Endothelial cell of umbilical vein (primary cell): ENCODE measurements at regions not wholly inside any gene's neighbourhood (a gene's known extent, or its start where the extent isn't known, plus 50 kb on each side); places are given as distances from the start of the nearest gene placed in this dataset.

Experiments used
- EZH2 ChIP-seq: IDR thresholded peaks from 2 replicates; pipeline ENCODE4 v1.6.1; 2012; ENCODE audit warnings: borderline replicate concordance, low read depth, mild to moderate bottlenecking, moderate library complexity, low read length, inconsistent platforms; ENCODE audit not compliant: severe bottlenecking
- FOS ChIP-seq: IDR thresholded peaks from 2 replicates; pipeline ENCODE4 v1.6.1; 2011; ENCODE audit warnings: mild to moderate bottlenecking, low read length, moderate library complexity, borderline replicate concordance; ENCODE audit not compliant: insufficient read depth
- POLR2A ChIP-seq: IDR thresholded peaks from 2 replicates; pipeline ENCODE4 v1.6.1; 2012; ENCODE audit warnings: low read depth, mild to moderate bottlenecking, control low read depth, low read length
- TF ChIP-seq, protein P1 (sequence below), 2 donors: IDR thresholded peaks; 1 replicate in 1 of 2; 2 replicates in 1 of 2; pipeline ENCODE4 v1.5.1; 2011; ENCODE audit warnings: low read length in 2 of 2, mild to moderate bottlenecking in 2 of 2, moderate library complexity in 2 of 2, control low read depth in 1 of 2, inconsistent platforms in 1 of 2, low read depth in 1 of 2; ENCODE audit not compliant: insufficient read depth in 1 of 2; ENCODE audit errors: extremely low read depth in 1 of 2
- TF ChIP-seq, protein P2 (sequence below): IDR thresholded peaks from 2 replicates; pipeline ENCODE4 v1.6.1; 2011; ENCODE audit not compliant: insufficient read depth, insufficient read length

DNA sequence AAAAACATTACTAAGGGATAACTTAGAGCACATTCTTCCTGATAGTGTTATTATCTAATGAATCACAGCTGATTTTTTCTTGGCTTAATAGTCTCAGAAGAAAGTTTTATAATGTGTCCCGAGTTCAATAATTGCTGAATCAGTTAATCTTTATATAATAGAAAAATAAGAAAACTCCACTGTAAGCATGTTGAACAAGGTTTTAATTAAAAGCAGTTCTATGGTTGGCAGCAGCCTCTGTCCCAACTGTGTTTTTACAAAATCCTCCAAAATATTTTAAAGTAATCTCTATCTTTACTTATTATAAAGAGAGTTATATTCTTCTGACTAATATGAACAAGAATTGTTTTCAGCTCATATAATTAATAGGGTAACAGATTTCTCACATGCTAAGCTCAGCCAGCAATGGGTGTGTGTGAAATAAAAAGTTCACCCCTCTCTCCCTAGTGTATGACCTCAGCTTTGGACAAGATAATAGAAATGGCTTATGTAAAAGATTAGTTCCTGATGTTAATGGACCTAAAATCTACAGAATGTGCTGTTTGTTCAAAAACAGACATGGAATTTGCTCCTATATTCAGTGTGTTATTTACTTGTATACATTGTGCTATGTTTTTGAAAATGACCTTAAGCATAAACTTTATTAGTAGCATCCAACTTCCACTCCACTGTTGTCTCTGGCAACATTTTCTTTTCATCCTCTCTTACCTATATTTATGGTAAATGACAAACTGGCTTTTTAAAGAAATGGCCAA is 67.1 kb upstream of the DCN start:
- TF ChIP-seq, protein P1, sequence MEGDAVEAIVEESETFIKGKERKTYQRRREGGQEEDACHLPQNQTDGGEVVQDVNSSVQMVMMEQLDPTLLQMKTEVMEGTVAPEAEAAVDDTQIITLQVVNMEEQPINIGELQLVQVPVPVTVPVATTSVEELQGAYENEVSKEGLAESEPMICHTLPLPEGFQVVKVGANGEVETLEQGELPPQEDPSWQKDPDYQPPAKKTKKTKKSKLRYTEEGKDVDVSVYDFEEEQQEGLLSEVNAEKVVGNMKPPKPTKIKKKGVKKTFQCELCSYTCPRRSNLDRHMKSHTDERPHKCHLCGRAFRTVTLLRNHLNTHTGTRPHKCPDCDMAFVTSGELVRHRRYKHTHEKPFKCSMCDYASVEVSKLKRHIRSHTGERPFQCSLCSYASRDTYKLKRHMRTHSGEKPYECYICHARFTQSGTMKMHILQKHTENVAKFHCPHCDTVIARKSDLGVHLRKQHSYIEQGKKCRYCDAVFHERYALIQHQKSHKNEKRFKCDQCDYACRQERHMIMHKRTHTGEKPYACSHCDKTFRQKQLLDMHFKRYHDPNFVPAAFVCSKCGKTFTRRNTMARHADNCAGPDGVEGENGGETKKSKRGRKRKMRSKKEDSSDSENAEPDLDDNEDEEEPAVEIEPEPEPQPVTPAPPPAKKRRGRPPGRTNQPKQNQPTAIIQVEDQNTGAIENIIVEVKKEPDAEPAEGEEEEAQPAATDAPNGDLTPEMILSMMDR (IDR thresholded peaks at IDR 0.05; ENCODE audit: extremely low read depth in 1 of 2, insufficient read depth in 1 of 2, low read depth in 1 of 2, low read length in 2 of 2) = no peak
- TF ChIP-seq POLR2A (no peak), EZH2 (no peak), FOS (no peak)
- TF ChIP-seq, protein P2, sequence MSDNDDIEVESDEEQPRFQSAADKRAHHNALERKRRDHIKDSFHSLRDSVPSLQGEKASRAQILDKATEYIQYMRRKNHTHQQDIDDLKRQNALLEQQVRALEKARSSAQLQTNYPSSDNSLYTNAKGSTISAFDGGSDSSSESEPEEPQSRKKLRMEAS = no peak
